Caco-2 (cell line): ENCODE measurements at regions not wholly inside any gene's neighbourhood (a gene's known extent, or its start where the extent isn't known, plus 50 kb on each side); places are given as distances from the start of the nearest gene placed in this dataset.

ENCODE experiments used
- BruUV-seq: library from RNA; stranded (reverse); fragments of 400-500 nt; replicated peaks from 2 replicates; lab custom pipeline; 2021; lab: Mats Ljungman, UMichigan
- CTCF ChIA-PET: fragments of 300-600 bp; sonication (Branson Sonifier 250); formaldehyde crosslinking; loops from one replicate; lab custom pipeline; 2022; ENCODE audit warnings: antibody characterized with exemption; lab: Charles Lee
- POLR2A ChIA-PET: fragments of 300-600 bp; sonication (Branson Sonifier 250); formaldehyde crosslinking; loops from one replicate; lab custom pipeline; 2022; ENCODE audit warnings: antibody characterized with exemption; lab: Charles Lee
- DNase-seq, 2 experiments: peaks; one replicate each; pipeline versions ENCODE4 v3.0.0 to v3.0.0-alpha.2; 2020 to 2022
- H3K27me3 ChIP-seq: replicated peaks from 2 replicates; pipeline ENCODE4 v1.6.0; 2011; ENCODE audit warnings: low read length; ENCODE audit not compliant: control insufficient read depth, insufficient read depth
- H3K36me3 ChIP-seq: 2 replicates; pipeline ENCODE4 v1.5.1; 2011; ENCODE audit warnings: low read length; ENCODE audit not compliant: control insufficient read depth, insufficient read depth
- H3K4me1 ChIP-seq: fragments of 250-450 bp; sonication (Bioruptor Pico); 2 replicates; pipeline ENCODE4 v1.5.1; 2020; ENCODE audit warnings: mild to moderate bottlenecking
- H3K4me3 ChIP-seq: 2 replicates; pipeline ENCODE4 v1.5.1; 2011; ENCODE audit warnings: low read depth, mild to moderate bottlenecking, control low read depth, low read length
- H3K9me3 ChIP-seq: fragments of 250-450 bp; sonication (Bioruptor Pico); 2 replicates; pipeline ENCODE4 v1.5.1; 2020; ENCODE audit warnings: mild to moderate bottlenecking, moderate library complexity
- H3K27ac Mint-ChIP-seq: one replicate; pipeline ENCODE4 v1.8.0; 2022; ENCODE audit warnings: mixed read lengths; ENCODE audit not compliant: unreplicated experiment
- H3K27me3 Mint-ChIP-seq: one replicate; pipeline ENCODE4 v1.8.0; 2022; ENCODE audit warnings: mixed read lengths; ENCODE audit not compliant: insufficient read depth, unreplicated experiment
- H3K36me3 Mint-ChIP-seq: one replicate; pipeline ENCODE4 v1.8.0; 2022; ENCODE audit warnings: mild to moderate bottlenecking, mixed read lengths; ENCODE audit not compliant: insufficient read depth, unreplicated experiment
- H3K4me1 Mint-ChIP-seq: one replicate; pipeline ENCODE4 v1.8.0; 2022; ENCODE audit warnings: low read depth, mixed read lengths; ENCODE audit not compliant: unreplicated experiment
- H3K4me3 Mint-ChIP-seq: one replicate; pipeline ENCODE4 v1.8.0; 2022; ENCODE audit warnings: mild to moderate bottlenecking, moderate library complexity, mixed read lengths; ENCODE audit not compliant: unreplicated experiment
- H3K9me3 Mint-ChIP-seq: one replicate; pipeline ENCODE4 v1.8.0; 2022; ENCODE audit warnings: mixed read lengths; ENCODE audit not compliant: unreplicated experiment
- intact Hi-C: fragments of 100-400 bp; cut with micrococcal nuclease; formaldehyde crosslinking; loops from one replicate; pipeline ENCODE4 v1.10.0; 2022; ENCODE audit not compliant: unreplicated experiment
- TF ChIP-seq, protein P1 (sequence below), 2 experiments: fragments of 200-600 bp in 1 of 2; IDR thresholded peaks; 1 replicate in 1 of 2; 2 replicates in 1 of 2; pipeline versions ENCODE4 v1.5.1 to v1.8.0; 2011 to 2022; ENCODE audit warnings: antibody characterized with exemption in 1 of 2, control low read depth in 1 of 2, inconsistent platforms in 1 of 2, low read depth in 1 of 2, low read length in 1 of 2, mild to moderate bottlenecking in 1 of 2, moderate library complexity in 1 of 2; ENCODE audit not compliant: insufficient read depth in 1 of 2, severe bottlenecking in 1 of 2, unreplicated experiment in 1 of 2

DNA sequence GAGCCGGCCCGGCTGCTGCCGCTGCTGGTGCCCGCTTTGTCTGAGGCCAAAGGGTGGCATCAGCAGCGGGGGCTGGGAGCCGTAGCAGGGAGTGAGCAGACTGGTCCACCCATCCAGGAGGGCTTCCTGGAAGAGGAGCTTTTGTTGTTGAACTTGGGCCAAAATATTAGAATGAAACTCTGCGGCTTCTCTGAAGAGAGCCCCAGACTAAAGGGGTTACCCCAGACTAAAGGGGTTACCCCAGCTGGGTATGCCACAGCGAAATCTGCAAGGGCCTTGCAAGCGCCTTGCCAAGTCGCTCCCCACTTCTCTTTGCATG lies 154.7 kb upstream of the ZMIZ1 start:
- no TSS peak for BruUV-seq
- Histone ChIP-seq H3K9me3 (no peaks in the 10 kb centered on the region), H3K27me3 (no peaks in the 10 kb centered on the region), H3K4me3 (no peak overlapping the region), H3K4me1 (no peaks in the 10 kb centered on the region), H3K36me3 (no peaks in the 10 kb centered on the region)
- TF ChIP-seq, protein P1, sequence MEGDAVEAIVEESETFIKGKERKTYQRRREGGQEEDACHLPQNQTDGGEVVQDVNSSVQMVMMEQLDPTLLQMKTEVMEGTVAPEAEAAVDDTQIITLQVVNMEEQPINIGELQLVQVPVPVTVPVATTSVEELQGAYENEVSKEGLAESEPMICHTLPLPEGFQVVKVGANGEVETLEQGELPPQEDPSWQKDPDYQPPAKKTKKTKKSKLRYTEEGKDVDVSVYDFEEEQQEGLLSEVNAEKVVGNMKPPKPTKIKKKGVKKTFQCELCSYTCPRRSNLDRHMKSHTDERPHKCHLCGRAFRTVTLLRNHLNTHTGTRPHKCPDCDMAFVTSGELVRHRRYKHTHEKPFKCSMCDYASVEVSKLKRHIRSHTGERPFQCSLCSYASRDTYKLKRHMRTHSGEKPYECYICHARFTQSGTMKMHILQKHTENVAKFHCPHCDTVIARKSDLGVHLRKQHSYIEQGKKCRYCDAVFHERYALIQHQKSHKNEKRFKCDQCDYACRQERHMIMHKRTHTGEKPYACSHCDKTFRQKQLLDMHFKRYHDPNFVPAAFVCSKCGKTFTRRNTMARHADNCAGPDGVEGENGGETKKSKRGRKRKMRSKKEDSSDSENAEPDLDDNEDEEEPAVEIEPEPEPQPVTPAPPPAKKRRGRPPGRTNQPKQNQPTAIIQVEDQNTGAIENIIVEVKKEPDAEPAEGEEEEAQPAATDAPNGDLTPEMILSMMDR (IDR thresholded peaks at IDR 0.05; ENCODE audit: insufficient read depth in 1 of 2, low read depth in 1 of 2, low read length in 1 of 2, severe bottlenecking in 1 of 2, unreplicated experiment in 1 of 2), result no peak
- ChIA-PET CTCF (no interaction called here), POLR2A (no interaction called here)
- no peaks in the 10 kb centered on the region for H3K4me1 Mint-ChIP-seq
- no peak overlapping the region for H3K27ac Mint-ChIP-seq
- no peak overlapping the region for H3K4me3 Mint-ChIP-seq
- intact Hi-C loops, result no loop called here
- H3K27me3 Mint-ChIP-seq, result no peaks in the 10 kb centered on the region
- H3K9me3 Mint-ChIP-seq, result no peaks in the 10 kb centered on the region
- no peaks in the 10 kb centered on the region for H3K36me3 Mint-ChIP-seq
- DNase-seq, result no peak

DNA sequence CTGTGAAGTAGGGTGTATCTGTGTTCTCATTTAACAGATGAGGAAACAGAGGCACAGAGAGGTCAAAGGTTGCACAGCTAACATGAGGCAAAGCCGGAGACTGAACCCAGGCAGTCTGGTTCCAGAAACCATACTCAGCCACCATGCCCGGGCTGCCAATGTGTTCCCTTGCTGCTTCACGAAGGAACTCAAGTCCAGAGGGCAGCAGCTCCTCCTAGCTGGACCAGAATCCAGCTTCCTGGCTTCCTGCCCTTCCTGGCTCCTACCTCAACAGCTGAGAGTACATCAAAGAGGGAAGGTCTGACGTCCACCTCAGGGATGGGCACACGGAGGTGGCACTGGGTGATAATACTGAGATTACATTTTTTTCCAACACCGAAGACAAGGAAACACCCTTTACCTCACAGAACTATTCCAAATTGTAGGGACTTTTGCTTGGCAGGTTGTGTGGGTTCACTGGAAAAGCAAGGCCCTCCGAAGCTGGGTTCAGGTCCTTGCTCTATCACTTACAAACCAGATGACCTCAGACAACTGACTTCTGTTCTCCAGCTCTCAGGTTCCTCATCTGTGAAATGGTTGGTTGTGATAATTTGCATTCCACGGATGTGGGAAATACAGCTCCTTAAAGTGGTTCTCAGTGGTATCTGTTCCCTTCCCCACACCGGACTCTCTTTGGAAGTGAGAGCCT lies 154.1 kb upstream of the ZMIZ1 start:
- no peak for DNase-seq
- intact Hi-C loops, result no loop called here
- TF ChIP-seq, protein P1 (IDR thresholded peaks at IDR 0.05; ENCODE audit: insufficient read depth in 1 of 2, low read depth in 1 of 2, low read length in 1 of 2, severe bottlenecking in 1 of 2, unreplicated experiment in 1 of 2), result no peak
- CTCF ChIA-PET, result no interaction called here
- Mint-ChIP-seq H3K4me3 (no peak overlapping the region), H3K9me3 (no peaks in the 10 kb centered on the region), H3K4me1 (no peaks in the 10 kb centered on the region), H3K27me3 (no peaks in the 10 kb centered on the region), H3K27ac (no peak overlapping the region), H3K36me3 (no peaks in the 10 kb centered on the region)
- H3K36me3 ChIP-seq, result no peaks in the 10 kb centered on the region
- H3K9me3 ChIP-seq, result no peaks in the 10 kb centered on the region
- POLR2A ChIA-PET, result no interaction called here
- no TSS peak for BruUV-seq
- no peak overlapping the region for H3K4me3 ChIP-seq
- no peaks in the 10 kb centered on the region for H3K4me1 ChIP-seq
- no peaks in the 10 kb centered on the region for H3K27me3 ChIP-seq

- POLR2A ChIA-PET, result no interaction called here
- Mint-ChIP-seq H3K9me3 (no peaks in the 10 kb centered on the region), H3K4me3 (no peak overlapping the region), H3K4me1 (no peaks in the 10 kb centered on the region), H3K36me3 (no peaks in the 10 kb centered on the region), H3K27ac (no peak overlapping the region), H3K27me3 (no peaks in the 10 kb centered on the region)
- no peaks in the 10 kb centered on the region for H3K27me3 ChIP-seq
- CTCF ChIA-PET, result no interaction called here
- BruUV-seq, result no TSS peak
- no peaks in the 10 kb centered on the region for H3K36me3 ChIP-seq
- no peaks in the 10 kb centered on the region for H3K4me1 ChIP-seq
- TF ChIP-seq, protein P1 (IDR thresholded peaks at IDR 0.05; ENCODE audit: insufficient read depth in 1 of 2, low read depth in 1 of 2, low read length in 1 of 2, severe bottlenecking in 1 of 2, unreplicated experiment in 1 of 2), result no peak
- no peaks in the 10 kb centered on the region for H3K9me3 ChIP-seq
- H3K4me3 ChIP-seq, result no peak overlapping the region
- intact Hi-C loops, result no loop called here
- no peak for DNase-seq
Measured at GRCh38 chr10:78915190-78915518, 153.6 kb upstream of the ZMIZ1 start.
